SK-N-SH treated with all-trans-retinoic acid at 6 μM for 48 hours (cell line): ENCODE measurements at regions not wholly inside any gene's neighbourhood (a gene's known extent, or its start where the extent isn't known, plus 50 kb on each side); places are given as distances from the start of the nearest gene placed in this dataset.
"Not testable (repeated sequence)": the region's sequence is repeated elsewhere in the genome, so short reads cannot be mapped to it uniquely, and the experiment has no call there.

Source experiments
- ATAC-seq: fragments of 200-7000 bp; cut with Tn5 transposase; 3 replicates; pipeline ENCODE4 v1.9.1; 2020; ENCODE audit warnings: mild to moderate bottlenecking, moderate library complexity
- ARNTL ChIP-seq: fragments of 450-650 bp; formaldehyde crosslinking; IDR thresholded peaks from 2 replicates; pipeline ENCODE4 v1.5.0; 2020; ENCODE audit warnings: low read depth, mild to moderate bottlenecking, moderate library complexity, borderline replicate concordance
- BACH2 ChIP-seq: fragments of 250-450 bp; sonication (Bioruptor Pico); IDR thresholded peaks from 2 replicates; pipeline ENCODE4 v1.9.0; 2021; ENCODE audit warnings: mild to moderate bottlenecking, borderline replicate concordance
- CREB5 ChIP-seq: fragments of 250-450 bp; sonication (Bioruptor Pico); IDR thresholded peaks from 2 replicates; pipeline ENCODE4 v1.5.1; 2020; ENCODE audit warnings: low read depth, mild to moderate bottlenecking, moderate library complexity
- CSDC2 ChIP-seq: fragments of 250-450 bp; sonication (Bioruptor Pico); IDR thresholded peaks from 2 replicates; pipeline ENCODE4 v1.5.0; 2020; ENCODE audit warnings: mild to moderate bottlenecking, moderate library complexity
- CSRNP3 ChIP-seq: fragments of 250-450 bp; sonication (Bioruptor Pico); IDR thresholded peaks from 2 replicates; pipeline ENCODE4 v1.5.1; 2021; ENCODE audit warnings: mild to moderate bottlenecking, moderate library complexity
- ESRRG ChIP-seq: fragments of 250-450 bp; sonication (Bioruptor Pico); IDR thresholded peaks from 2 replicates; pipeline ENCODE4 v1.6.1; 2021; ENCODE audit warnings: mild to moderate bottlenecking
- ISL1 ChIP-seq: fragments of 250-450 bp; sonication (Bioruptor Pico); IDR thresholded peaks from 2 replicates; pipeline ENCODE4 v2.1.2; 2022; ENCODE audit warnings: mild to moderate bottlenecking, moderate library complexity
- OSR1 ChIP-seq: fragments of 250-450 bp; sonication (Bioruptor Pico); IDR thresholded peaks from 2 replicates; pipeline ENCODE4 v1.8.0; 2022; ENCODE audit warnings: moderate library complexity, mild to moderate bottlenecking, inconsistent platforms
- POU6F1 ChIP-seq: fragments of 250-450 bp; sonication (Bioruptor Pico); IDR thresholded peaks from 2 replicates; pipeline ENCODE4 v1.8.0; 2021; ENCODE audit warnings: low read depth, mild to moderate bottlenecking, moderate library complexity, borderline replicate concordance
- PPARA ChIP-seq: fragments of 250-450 bp; sonication (Bioruptor Pico); IDR thresholded peaks from 2 replicates; pipeline ENCODE4 v1.5.0; 2020; ENCODE audit warnings: mild to moderate bottlenecking, borderline replicate concordance
- SNAI2 ChIP-seq: fragments of 250-450 bp; sonication (Bioruptor Pico); IDR thresholded peaks from 2 replicates; pipeline ENCODE4 v1.5.0; 2020; ENCODE audit warnings: mild to moderate bottlenecking, moderate library complexity
- TCF4 ChIP-seq: fragments of 250-450 bp; sonication (Bioruptor Pico); IDR thresholded peaks from 2 replicates; pipeline ENCODE4 v1.8.0; 2021; ENCODE audit warnings: mild to moderate bottlenecking, moderate library complexity, borderline replicate concordance
- TOX ChIP-seq: fragments of 250-450 bp; sonication (Bioruptor Pico); IDR thresholded peaks from 2 replicates; pipeline ENCODE4 v1.8.0; 2021; ENCODE audit warnings: mild to moderate bottlenecking, moderate library complexity, borderline replicate concordance
- TSHZ2 ChIP-seq: fragments of 250-450 bp; sonication (Bioruptor Pico); IDR thresholded peaks from 2 replicates; pipeline ENCODE4 v1.5.0; 2020; ENCODE audit warnings: mild to moderate bottlenecking, moderate library complexity
- ZC3H10 ChIP-seq: fragments of 250-450 bp; sonication (Bioruptor Pico); IDR thresholded peaks from 2 replicates; pipeline ENCODE4 v1.5.1; 2021; ENCODE audit warnings: mild to moderate bottlenecking, moderate library complexity
- ZFP3 ChIP-seq: fragments of 250-450 bp; sonication (Bioruptor Pico); IDR thresholded peaks from 2 replicates; pipeline ENCODE4 v1.5.0; 2020; ENCODE audit warnings: mild to moderate bottlenecking, moderate library complexity
- ZNF565 ChIP-seq: fragments of 450-650 bp; formaldehyde crosslinking; conservative IDR thresholded peaks from 2 replicates; pipeline ENCODE4 v1.5.0; 2020; ENCODE audit warnings: low read depth, mild to moderate bottlenecking, moderate library complexity
- TF ChIP-seq, protein P1 (sequence below): fragments of 250-450 bp; sonication (Bioruptor Pico); IDR thresholded peaks from 2 replicates; pipeline ENCODE4 v1.8.0; 2020; ENCODE audit warnings: mild to moderate bottlenecking, moderate library complexity, borderline replicate concordance

- ATAC-seq = no peak
- TF ChIP-seq ESRRG (no peak), POU6F1 (CRISPR knock-in tag) (no peak), BACH2 (CRISPR knock-in tag) (no peak), ARNTL (no peak), ISL1 (CRISPR knock-in tag) (no peak), TSHZ2 (CRISPR knock-in tag) (no peak), ZNF565 (CRISPR knock-in tag) (no peak), OSR1 (CRISPR knock-in tag) (no peak)
- TF ChIP-seq, all 23 proteins: peak for 0
Observed at GRCh38 chr4:122997463-122998101, 75.2 kb upstream of the NUDT6 start.

DNA sequence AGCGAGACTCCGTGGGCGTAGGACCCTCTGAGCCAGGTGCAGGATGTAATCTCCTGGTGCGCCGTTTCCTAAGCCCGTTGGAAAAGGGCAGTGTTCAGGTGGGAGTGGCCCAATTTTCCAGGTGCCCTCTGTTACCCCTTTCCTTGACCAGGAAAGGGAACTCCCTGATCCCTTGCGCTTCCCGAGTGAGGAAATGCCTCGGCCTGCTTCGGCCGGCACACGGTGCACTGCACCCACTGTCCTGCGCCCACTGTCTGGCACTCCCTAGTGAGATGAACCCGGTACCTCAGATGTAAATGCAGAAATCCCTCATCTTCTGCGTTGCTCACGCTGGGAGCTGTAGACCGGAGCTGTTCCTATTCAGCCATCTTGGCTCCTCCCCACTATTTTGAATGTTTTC is 81.7 kb upstream of the NUDT6 start:
- ATAC-seq = not testable (repeated sequence)

DNA sequence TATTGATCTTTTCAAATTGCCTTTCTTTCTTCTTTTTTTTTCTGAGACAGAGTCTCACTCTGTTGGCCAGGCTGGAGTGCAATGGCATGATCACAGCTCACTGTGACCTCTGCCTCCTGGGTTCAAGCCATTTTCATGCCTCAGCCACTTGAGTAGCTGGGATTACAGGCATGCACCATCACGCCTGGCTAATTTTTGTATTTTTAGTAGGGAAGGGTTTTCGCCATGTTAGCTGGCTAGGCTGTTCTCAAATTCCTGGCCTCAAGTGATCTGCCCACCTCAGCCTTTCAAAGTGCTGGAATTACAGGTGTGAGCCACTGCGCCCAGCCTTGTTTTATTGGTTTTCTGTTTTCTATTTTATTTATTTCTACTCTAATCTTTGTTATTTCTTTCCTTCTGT is 82.7 kb upstream of the NUDT6 start:
- ATAC-seq = not testable (repeated sequence)

GRCh38 chr4:123007679-123008078 is 85.3 kb upstream of the NUDT6 start:
- no peak for TF ChIP-seq BACH2 (CRISPR knock-in tag)
- TF ChIP-seq TOX = no peak
- no peak for TF ChIP-seq ZNF565 (CRISPR knock-in tag)
- TF ChIP-seq ZFP3 (CRISPR knock-in tag) = no peak
- no peak for TF ChIP-seq CSRNP3
- TF ChIP-seq CREB5 (CRISPR knock-in tag) = no peak
- TF ChIP-seq ISL1 (CRISPR knock-in tag) = no peak
- TF ChIP-seq PPARA = no peak
- no peak for TF ChIP-seq CSDC2
- TF ChIP-seq ZC3H10 = no peak
- TF ChIP-seq TCF4 (CRISPR knock-in tag) = no peak
- no peak for TF ChIP-seq TSHZ2 (CRISPR knock-in tag)
- TF ChIP-seq ESRRG = no peak
- no peak for TF ChIP-seq POU6F1 (CRISPR knock-in tag)
- no peak for TF ChIP-seq SNAI2 (CRISPR knock-in tag)
- TF ChIP-seq, protein P1, sequence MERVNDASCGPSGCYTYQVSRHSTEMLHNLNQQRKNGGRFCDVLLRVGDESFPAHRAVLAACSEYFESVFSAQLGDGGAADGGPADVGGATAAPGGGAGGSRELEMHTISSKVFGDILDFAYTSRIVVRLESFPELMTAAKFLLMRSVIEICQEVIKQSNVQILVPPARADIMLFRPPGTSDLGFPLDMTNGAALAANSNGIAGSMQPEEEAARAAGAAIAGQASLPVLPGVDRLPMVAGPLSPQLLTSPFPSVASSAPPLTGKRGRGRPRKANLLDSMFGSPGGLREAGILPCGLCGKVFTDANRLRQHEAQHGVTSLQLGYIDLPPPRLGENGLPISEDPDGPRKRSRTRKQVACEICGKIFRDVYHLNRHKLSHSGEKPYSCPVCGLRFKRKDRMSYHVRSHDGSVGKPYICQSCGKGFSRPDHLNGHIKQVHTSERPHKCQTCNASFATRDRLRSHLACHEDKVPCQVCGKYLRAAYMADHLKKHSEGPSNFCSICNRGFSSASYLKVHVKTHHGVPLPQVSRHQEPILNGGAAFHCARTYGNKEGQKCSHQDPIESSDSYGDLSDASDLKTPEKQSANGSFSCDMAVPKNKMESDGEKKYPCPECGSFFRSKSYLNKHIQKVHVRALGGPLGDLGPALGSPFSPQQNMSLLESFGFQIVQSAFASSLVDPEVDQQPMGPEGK = no peak
- no peak for TF ChIP-seq OSR1 (CRISPR knock-in tag)
- ATAC-seq = no peak

- ATAC-seq = not testable (repeated sequence)
Observed at GRCh38 chr4:123012416-123012815, 90.0 kb upstream of the NUDT6 start.
